ENCODE measurements at regions not wholly inside any gene's neighbourhood (a gene's known extent, or its start where the extent isn't known, plus 50 kb on each side); places are given as distances from the start of the nearest gene placed in this dataset.
"Not testable (repeated sequence)": the region's sequence is repeated elsewhere in the genome, so short reads cannot be mapped to it uniquely, and the experiment has no call there.

- TF ChIP-seq CTCF (IDR thresholded peaks at IDR 0.05; ENCODE audit: extremely low read depth, missing control alignments) = no peak
- DNase-seq (ENCODE audit: low spot score) = no peak
Measured at GRCh38 chr6:165167861-165168260, 141.5 kb downstream of the C6orf118 start.

- DNase-seq (ENCODE audit: low spot score) = no peak
- TF ChIP-seq CTCF (IDR thresholded peaks at IDR 0.05; ENCODE audit: extremely low read depth, missing control alignments) = no peak
Measured at GRCh38 chr6:165167311-165167710, 142.1 kb downstream of the C6orf118 start.

GRCh38 chr6:165163519-165163918 lies 145.9 kb downstream of the C6orf118 start:
- DNase-seq (ENCODE audit: low spot score) = no peak
- no peak for TF ChIP-seq CTCF (IDR thresholded peaks at IDR 0.05; ENCODE audit: extremely low read depth, missing control alignments)

GRCh38 chr6:165159460-165159859 lies 149.9 kb downstream of the C6orf118 start:
- no peak for TF ChIP-seq CTCF (IDR thresholded peaks at IDR 0.05; ENCODE audit: extremely low read depth, missing control alignments)

GRCh38 chr6:165146456-165146855 lies 162.9 kb downstream of the C6orf118 start:
- no peak for TF ChIP-seq CTCF (IDR thresholded peaks at IDR 0.05; ENCODE audit: extremely low read depth, missing control alignments)

More at GRCh38 chr6:165159460-165159859, 149.9 kb downstream of the C6orf118 start:
- DNase-seq (ENCODE audit: low spot score) = no peak

GRCh38 chr6:165135889-165136288 lies 173.5 kb downstream of the C6orf118 start:
- DNase-seq (ENCODE audit: low spot score) = no peak
- no peak for TF ChIP-seq CTCF (IDR thresholded peaks at IDR 0.05; ENCODE audit: extremely low read depth, missing control alignments)

More at GRCh38 chr6:165146456-165146855, 162.9 kb downstream of the C6orf118 start:
- no peak for DNase-seq (ENCODE audit: low spot score)

- no peak for TF ChIP-seq CTCF (IDR thresholded peaks at IDR 0.05; ENCODE audit: extremely low read depth, missing control alignments)
- no peak for DNase-seq (ENCODE audit: low spot score)
Measured at GRCh38 chr6:165129086-165129485, 180.3 kb downstream of the C6orf118 start.

- DNase-seq (ENCODE audit: low spot score) = not testable (repeated sequence)
Measured at GRCh38 chr6:165127743-165128142, 181.7 kb downstream of the C6orf118 start.

- DNase-seq (ENCODE audit: low spot score) = not testable (repeated sequence)
Measured at GRCh38 chr6:165124681-165125080, 184.7 kb downstream of the C6orf118 start.

Data from GM20000 (cell line).